ACHN (cell line): ENCODE measurements at regions not wholly inside any gene's neighbourhood (a gene's known extent, or its start where the extent isn't known, plus 50 kb on each side); places are given as distances from the start of the nearest gene placed in this dataset.
"Not testable (repeated sequence)": the region's sequence is repeated elsewhere in the genome, so short reads cannot be mapped to it uniquely, and the experiment has no call there.

Experiments
- DNase-seq: peaks from one replicate; pipeline ENCODE4 v3.0.0-alpha.2; 2015
- in situ Hi-C: cut with HindIII; loops from 2 replicates; pipeline ENCODE4 v1.10.0; 2017; ENCODE audit warnings: low sequenced_read_pairs, low pct_ligation_motif_present, low pct_unique_long_range_greater_than_20kb

DNA sequence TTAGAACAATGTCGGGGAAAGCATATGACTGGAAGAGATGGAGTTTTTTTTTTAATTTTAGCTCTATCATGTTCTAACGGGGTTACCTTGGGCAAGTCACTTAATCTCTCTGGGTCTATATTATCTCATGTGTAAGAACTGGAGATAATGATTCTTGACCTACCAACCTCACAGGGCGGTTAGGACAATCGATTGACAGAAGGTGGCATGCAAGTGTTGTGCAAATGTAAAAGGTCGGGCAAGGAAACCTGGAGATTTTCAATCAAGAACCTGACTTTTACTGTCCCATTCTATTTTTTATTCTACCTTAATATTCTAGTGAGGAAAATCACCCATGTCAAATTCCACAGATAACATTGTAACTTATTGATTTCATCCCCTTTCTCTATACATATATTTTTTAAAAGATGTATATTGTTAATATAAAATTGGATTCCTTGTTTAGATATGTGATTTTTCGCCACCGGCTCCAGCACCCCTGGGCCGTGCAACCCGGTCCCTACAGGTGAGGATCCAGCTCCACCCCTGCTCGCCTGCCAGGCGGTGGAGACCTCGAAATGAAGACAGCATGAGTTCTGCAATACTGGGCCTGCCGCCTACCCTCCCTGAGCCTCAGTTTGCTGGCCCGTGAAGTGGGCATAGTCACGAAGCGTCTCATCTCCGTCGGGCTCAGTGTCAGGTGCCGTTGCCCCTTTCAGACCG is 497.6 kb upstream of the PHF14 start:
- no peak for DNase-seq
- in situ Hi-C loops: no loop called here

DNA sequence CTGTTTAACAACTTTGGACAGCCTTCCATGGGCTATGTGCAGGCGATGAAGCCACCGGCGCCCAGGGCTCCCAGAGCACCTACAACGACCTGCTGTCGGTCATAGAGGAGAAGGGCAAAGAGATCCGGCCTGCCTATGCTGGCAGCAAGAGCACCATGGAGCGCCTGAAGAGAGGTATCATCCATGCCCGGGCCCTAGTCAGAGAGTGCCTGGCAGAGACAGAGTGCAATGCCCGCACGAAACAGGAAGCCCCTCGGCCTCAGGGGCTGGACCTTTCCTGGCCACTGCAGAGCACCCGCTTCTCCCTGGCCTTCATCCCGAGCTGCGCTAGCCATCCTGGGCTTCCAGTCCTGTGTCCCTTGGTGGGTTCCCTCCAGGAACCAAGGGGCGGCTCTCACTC is 497.0 kb upstream of the PHF14 start:
- no peak for DNase-seq
- in situ Hi-C loops: no loop called here

DNA sequence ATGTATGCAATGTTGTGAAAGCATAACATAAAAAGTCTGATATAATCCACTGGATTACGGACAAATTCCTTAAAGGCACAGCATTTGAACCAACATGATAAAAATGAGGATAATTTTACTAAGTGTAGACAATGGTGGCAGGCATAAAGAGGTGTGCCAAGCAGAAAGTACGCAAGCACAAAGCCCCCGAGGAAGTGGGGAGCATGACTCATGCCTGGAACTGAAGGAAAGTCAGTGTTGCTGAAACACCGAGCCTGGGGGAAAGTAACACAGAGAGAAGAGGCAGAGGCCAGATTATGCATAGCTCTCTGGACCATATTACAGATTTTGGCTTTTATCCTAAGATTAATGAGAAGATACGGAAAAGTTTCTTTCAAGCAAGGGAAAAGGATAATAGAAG is 490.0 kb upstream of the PHF14 start:
- no peak for DNase-seq
- in situ Hi-C loops: no loop called here

DNA sequence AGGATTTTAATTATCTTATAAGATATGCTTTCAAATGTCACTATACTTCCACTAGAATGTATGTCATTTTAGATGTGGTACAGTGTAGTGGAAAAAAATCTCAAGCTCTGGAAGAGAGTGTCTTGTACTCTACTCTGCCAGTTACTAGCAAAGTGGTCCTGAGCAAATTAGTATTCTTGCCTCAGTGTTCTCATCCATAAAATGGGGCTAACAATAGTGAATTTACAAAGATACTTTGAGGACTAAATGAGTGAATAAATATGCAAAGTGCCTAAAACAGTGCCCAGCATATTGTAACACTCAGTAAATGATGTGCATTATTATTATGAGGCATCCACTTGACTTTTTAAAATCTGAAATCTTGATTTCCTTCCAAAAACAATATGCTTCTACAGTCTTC is 488.9 kb upstream of the PHF14 start:
- no peak for DNase-seq
- in situ Hi-C loops: no loop called here

DNA sequence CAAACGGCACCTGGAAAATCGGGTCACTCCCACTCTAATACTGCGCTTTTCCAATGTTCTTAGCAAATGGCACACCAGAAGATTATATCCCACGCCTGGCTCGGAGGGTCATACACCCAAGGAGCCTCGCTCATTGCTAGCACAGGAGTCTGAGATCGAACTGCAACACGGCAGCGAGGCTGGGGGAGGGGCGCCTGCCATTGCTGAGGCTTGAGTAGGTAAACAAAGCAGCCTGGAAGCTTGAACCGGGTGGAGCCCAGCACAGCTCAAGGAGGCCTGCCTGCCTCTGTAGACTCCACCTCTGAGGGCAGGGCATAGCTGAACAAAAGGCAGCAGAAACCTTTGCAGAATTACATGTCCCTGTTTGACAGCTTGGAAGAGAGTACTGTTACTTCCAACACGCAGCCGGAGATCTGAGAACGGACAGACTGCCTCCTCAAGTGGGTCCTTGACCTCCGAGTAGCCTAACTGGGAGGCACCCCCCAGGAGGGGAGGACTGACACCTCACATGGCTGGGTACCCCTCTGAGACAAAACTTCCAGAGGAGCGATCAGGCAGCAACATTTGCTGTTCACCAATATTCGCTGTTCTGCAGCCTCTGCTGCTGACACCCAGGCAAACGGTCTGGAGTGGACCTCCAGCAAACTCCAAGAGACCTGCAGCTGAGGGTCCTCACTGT is 472.3 kb upstream of the PHF14 start:
- in situ Hi-C loops, DNase-seq: not testable (repeated sequence)

DNA sequence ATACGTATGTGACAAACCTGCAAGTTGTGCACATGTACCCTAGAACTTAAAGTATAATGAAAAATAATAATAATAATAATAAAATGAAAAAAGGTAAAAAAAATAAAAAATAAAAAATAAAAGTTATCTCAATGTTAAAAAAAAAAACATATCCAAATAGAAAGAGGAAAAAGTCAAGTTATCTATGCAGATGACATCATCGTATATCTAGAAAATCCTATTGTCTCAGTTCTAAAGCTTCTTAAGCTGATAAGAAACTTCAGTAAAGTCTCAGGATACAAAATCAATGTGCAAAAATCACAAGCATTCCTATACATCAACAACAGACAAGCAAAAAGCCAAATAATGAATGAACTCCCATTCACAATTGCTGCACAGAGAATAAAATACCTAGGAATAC is 466.6 kb upstream of the PHF14 start:
- no peak for DNase-seq
- in situ Hi-C loops: no loop called here

DNA sequence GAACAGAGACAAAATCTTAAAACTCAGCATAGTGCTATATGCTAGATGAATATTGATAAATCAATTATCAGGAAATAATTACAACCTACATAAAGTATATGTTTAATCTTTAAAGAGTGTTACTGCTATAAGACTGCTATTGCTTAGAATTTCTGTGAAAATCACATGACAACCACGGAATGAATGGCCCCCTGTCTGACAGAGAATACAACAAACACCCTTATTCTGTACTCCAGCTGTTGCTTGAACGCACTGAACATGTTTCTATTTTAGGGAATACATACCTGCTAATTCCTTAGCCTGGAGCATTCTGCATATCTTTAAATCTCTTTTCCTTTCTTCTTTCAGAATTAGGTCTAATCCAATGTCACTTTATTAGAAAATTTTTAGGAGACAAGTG is 452.4 kb upstream of the PHF14 start:
- DNase-seq: no peak
- in situ Hi-C loops: no loop called here

DNA sequence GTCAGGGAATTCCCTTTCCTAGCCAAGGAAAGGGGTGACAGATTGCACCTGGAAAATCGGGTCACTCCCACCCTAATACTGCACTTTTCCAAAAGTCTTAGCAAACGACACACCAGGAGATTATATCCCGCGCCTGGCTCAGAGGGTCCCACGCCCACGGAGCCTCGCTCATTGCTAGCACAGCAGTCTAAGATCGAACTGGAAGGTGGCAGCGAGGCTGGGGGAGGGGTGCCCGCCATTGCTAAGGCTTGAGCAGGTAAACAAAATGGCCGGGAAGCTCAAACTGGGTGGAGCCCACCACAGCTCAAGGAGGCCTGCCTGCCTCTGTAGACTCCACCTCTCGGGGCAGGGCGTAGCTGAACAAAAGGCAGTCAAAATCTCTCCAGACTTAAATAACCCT is 440.2 kb upstream of the PHF14 start:
- DNase-seq, in situ Hi-C loops: not testable (repeated sequence)

DNA sequence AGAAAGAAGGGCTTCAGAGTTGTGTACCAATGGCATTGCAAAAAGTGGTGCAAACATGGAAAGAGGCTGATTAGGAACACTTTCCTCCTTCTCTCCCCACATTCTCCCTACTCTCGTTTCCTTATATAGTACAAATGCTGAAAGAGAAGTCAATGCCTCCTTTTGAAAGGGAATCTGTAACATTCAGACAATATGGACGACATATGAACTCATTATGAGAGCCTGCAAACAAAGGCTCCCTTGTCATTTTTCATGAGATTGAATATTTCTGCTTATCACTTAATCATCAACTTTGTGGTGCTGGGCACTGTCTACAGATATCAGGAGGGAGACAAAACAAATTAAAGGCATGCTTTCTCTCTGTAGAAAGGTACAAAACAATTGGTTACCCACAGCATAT is 437.1 kb upstream of the PHF14 start:
- no peak for DNase-seq
- in situ Hi-C loops: no loop called here

DNA sequence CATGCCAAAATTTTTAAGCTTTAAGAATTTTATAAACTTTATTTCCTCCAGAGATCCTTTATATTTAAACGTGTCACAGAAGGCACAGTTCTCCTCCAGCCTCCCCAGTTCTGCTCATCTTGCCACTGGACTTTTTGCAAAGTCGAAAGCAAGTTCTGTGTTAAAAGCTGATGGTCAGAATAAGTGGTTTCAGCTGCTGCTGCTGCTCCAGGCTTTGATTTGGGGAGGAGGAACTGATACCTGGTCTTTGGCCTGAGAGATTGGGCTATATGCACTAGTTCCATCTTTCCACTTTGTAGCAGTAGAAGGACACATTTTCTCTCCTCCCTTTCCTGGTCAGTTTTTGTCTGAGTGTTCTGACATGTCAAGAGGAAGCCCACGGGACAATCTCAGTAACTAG is 435.9 kb upstream of the PHF14 start:
- no peak for DNase-seq
- in situ Hi-C loops: no loop called here

DNA sequence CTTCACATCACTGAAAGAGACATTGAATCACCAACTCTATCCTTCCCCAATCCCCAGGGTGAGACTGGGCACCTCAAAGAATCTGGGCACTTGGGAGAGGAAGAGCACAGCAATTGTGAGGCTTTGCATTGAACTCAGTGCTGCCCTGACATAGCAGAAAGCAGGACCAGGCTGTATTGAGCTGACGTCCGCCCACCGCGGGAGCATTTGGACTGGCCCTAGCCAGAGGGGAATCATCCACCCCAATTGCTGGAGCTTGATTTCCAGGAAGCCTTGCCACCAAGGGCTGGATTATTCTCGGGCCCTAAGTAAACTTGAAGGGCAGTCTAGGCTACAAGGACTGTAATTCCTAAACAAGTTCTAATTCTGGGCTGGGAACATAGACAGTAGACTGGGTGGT is 416.3 kb upstream of the PHF14 start:
- in situ Hi-C loops: no loop called here
- DNase-seq: no peak

DNA sequence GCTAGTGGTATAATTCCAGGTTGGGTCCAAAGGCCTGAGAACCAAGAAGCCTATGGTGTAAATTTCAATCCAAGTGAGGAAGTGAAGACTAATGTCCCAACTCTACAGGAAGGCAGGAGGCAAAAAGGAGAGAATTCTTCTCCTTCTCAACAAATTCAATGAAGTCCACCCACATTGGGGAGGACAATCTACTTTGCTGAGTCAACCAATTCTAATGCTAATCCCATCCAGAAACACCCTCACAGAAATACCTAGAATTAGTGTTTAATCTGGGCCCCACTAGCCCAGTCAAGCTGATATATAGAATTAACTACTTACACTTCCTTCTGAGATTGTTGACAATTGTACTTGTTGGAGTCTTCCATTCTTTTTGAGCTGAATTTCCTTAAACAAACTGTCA is 413.2 kb upstream of the PHF14 start:
- in situ Hi-C loops: no loop called here
- no peak for DNase-seq

DNA sequence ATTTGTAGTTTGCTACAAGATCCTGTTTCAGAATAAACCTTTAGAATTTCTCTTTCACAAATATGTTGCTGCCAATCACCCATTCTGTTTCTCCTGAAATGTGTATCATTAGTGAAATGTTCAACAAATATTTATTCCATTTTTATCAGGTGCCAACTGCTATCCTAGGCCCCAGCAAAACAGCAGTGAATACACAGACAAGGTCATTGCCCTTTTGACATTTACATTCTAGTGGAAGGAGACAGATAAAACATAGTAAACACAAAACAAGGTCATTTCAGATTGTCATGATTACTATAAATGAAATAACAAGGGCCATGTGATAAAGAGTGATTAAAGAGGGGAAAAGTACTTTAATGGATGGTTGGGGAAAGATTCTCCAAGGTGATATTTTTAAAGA is 404.8 kb upstream of the PHF14 start:
- no peak for DNase-seq
- in situ Hi-C loops: no loop called here

DNA sequence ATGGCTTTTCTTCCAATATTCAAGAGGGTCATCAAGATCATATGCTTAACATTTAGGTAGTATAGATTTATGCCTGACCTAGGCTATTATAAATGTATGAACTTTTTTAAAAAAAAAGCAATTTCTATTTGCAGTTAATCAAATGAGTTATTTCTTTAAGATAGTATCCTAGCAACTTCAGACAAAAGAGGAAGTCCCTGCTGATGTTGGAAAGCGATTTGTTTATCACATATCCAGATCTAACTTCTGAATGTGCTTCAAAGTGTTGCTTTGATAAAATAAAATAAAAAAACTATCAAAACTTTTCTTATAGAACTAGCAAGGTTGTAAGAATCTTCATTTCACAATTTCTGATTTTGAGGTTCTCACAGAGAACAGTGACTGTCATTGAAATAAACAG is 401.9 kb upstream of the PHF14 start:
- DNase-seq: no peak
- in situ Hi-C loops: no loop called here

DNA sequence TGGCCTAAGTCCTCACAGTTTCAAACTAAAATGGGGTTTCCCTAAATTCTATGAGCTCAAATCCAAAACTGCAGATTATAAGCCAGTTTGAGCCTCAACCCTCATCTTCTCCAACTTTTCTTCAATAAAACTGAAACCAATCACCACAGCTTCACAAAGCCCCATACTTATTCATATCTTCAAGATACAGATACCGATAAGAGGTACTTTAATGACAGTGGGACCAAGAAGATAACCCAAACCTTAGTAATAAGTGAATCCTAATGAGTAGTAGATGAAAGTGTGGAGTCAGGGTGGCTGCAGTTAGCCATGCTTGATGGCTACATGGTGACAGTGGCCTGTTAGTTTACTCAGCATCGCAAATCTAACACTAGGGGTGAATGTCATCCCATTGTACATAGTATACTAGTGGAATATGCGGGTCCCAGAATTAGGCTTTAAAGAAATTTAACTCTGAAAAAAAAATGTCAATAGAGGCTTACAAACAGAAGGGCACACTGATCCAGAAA is 395.8 kb upstream of the PHF14 start:
- in situ Hi-C loops: no loop called here
- DNase-seq: no peak

DNA sequence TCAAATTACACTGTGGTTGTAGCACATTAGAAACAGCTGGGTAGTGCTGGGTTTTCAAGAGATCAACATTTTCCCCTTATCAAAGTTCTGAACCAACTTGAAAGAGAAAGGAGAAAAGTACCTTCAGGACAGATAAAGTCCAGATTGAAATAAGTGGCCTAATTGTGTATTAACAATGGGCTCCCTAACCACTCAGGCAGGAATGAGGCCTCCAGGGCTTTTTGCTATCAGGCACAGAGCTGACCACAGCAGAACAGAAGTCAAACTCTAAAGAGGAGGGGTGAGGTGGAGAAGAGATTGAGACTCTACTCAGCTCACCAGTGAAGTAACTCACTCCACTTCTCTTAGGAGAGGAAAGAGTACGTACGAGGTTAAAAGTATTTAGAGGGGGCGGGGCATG is 394.1 kb upstream of the PHF14 start:
- DNase-seq: no peak
- in situ Hi-C loops: no loop called here

DNA sequence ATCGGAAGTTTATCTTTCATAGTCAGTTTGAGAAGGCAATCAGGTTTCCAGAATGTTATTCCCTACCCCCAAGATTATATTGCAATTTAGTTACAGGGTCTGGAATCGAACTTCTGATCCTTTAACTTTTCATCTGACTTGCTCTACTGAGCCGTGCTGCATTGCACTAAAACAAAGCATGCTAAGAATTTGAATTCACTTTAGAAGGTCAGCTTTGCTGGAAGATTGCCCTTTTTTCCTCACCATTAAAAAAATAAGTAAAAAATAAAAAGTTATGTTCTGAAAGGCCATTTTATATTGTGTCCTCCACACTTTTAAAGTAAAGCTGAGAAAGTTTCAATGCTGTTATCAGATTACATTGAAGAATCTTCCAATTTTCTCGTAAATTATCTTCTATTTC is 388.8 kb upstream of the PHF14 start:
- in situ Hi-C loops: no loop called here
- DNase-seq: peak; percentile 9

DNA sequence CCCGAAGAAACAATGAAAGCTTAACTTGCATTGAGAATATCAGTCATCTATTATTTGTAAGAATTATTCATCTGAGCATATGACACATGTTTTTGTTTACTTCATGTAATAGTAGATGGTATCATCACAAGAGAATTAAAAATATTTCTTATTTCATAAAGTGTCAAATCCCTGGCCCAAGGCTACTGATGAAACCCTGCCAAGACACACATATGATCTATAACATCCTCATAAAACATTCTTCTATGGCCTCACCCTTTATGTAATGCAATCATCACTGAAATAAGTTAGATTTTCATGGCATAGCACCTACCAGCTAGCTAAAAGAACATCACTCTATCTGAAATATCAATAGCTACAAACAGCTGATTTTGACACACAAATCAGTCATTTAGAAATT is 385.6 kb upstream of the PHF14 start:
- no peak for DNase-seq
- in situ Hi-C loops: no loop called here

DNA sequence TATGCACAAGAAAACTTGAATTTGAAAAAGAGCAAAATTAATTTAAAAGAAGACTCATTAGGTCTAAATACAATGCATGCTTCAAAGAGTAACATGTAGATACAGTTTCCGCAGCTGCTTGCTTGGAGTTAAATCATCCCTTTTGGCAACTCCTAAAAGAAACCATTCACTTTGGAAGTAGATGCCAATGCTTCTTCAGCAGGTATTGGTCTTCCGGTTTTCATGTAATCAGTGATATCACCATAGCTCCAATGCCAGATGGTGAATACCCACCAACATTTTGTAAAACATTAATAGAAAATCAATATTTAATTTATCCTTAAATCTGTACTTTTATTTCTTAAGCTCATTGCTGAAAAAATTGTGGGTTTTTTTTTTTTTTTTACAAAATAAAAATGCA is 381.1 kb upstream of the PHF14 start:
- no peak for DNase-seq
- in situ Hi-C loops: no loop called here

DNA sequence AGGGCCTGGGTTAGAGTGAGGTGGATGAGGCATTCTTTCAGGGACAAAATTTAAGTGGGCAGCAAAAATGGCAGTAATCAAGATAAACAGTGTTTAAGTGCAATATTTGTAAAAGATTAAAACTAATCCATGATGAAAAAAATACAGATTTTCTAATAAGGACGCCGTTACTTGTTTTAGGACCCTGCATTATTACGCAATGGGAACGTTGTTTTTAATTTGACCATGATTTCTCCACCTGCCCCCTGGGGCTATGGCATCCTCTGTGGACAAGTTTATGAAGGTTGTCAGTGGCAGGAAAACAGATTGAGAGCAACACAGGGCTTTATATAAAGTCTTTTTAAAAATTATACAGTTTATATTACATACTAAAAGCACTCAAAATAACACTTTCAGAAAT is 380.6 kb upstream of the PHF14 start:
- in situ Hi-C loops: no loop called here

More for the DNA sequence above, 380.6 kb upstream of the PHF14 start:
- DNase-seq: no peak
